Activated T-cell treated with anti-CD3 and anti-CD28 coated beads, Interleukin-2, amount 50 U/mL, for 72 hours (primary cell): ENCODE measurements at regions not wholly inside any gene's neighbourhood (a gene's known extent, or its start where the extent isn't known, plus 50 kb on each side); places are given as distances from the start of the nearest gene placed in this dataset.

ENCODE experiments used
- ATAC-seq, 2 donors: fragments of 150-1000 bp; cut with Tn5 transposase; replicated peaks in 1 of 2; 2 replicates each; pipeline ENCODE4 v1.10.0; 2021; ENCODE audit warnings: moderate library complexity in 2 of 2, mild to moderate bottlenecking in 1 of 2
- DNase-seq, 2 donors: peaks; one replicate each; pipeline ENCODE4 v3.0.0; 2021 to 2022; ENCODE audit warnings: mixed read lengths in 1 of 2
- H3K27ac Mint-ChIP-seq: one replicate; pipeline ENCODE4 v1.8.0; 2022; ENCODE audit warnings: mild to moderate bottlenecking, moderate library complexity, mixed read lengths
- H3K27me3 Mint-ChIP-seq: one replicate; pipeline ENCODE4 v1.8.0; 2022; ENCODE audit warnings: low read depth, mixed read lengths
- H3K36me3 Mint-ChIP-seq, 2 donors: one replicate each; pipeline ENCODE4 v1.8.0; 2022; ENCODE audit warnings: mixed read lengths in 2 of 2, mild to moderate bottlenecking in 1 of 2; ENCODE audit not compliant: insufficient read depth in 2 of 2
- H3K4me1 Mint-ChIP-seq: one replicate; pipeline ENCODE4 v1.8.0; 2022; ENCODE audit warnings: low read depth, mixed read lengths
- H3K4me3 Mint-ChIP-seq, 2 donors: one replicate each; pipeline ENCODE4 v1.8.0; 2022; ENCODE audit warnings: mild to moderate bottlenecking in 2 of 2, mixed read lengths in 2 of 2, moderate library complexity in 2 of 2
- H3K9me3 Mint-ChIP-seq, 2 donors: one replicate each; pipeline ENCODE4 v1.8.0; 2022; ENCODE audit warnings: mixed read lengths in 2 of 2

DNA sequence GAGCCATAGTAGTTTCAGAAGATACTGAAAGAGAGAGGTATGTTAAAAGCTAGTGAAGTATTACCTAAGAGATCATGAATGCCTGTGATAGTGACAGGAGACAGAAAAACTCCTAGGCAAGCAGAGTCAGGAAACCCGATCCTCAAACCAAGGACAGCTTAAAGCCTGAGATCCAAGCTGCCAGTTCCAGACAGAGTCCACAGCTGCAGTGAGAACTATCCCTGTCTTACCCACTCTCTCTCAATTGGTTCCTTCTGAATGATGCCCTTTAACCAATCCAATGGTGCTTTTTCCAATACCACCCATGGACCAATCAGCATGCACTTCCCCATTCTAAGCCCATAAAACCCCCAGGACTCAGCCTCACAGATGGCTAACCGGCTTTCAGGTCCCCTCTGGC is 90.4 kb upstream of the PCDH10 start:
- Mint-ChIP-seq H3K36me3 (no peaks in the 10 kb centered on the region), H3K27ac (no peak overlapping the region), H3K27me3 (no peaks in the 10 kb centered on the region), H3K4me1 (no peaks in the 10 kb centered on the region), H3K9me3 (peaks cover 0 to 3% of the 10 kb centered on the region in 2 donors), H3K4me3 (no peak overlapping the region)
- DNase-seq (no peak), ATAC-seq (no peak)

DNA sequence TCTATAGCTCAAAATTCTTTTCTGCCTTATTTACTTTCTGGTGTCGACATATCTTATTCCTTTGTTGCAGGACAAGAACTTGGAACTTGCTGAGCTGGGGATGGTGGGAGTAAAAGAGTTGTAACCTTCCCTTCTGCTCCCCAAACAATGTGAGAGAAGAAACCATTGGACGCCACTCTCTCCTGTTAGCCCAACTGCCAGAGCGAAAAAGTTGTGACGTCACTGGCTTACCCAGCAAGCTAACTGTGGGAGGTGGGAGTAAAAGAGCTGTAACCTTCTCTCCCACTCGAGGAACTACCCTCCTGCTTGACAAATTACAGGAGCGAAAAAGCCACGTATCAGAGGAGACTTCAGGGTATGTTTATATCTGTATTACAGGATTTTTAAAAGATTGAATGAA is 90.0 kb upstream of the PCDH10 start:
- no peaks in the 10 kb centered on the region for H3K4me1 Mint-ChIP-seq
- H3K27me3 Mint-ChIP-seq = no peaks in the 10 kb centered on the region
- ATAC-seq = no peak
- DNase-seq = no peak
- H3K27ac Mint-ChIP-seq = no peak overlapping the region
- peaks cover 0 to 3% of the 10 kb centered on the region in 2 donors for H3K9me3 Mint-ChIP-seq
- H3K36me3 Mint-ChIP-seq = no peaks in the 10 kb centered on the region
- H3K4me3 Mint-ChIP-seq = no peak overlapping the region

DNA sequence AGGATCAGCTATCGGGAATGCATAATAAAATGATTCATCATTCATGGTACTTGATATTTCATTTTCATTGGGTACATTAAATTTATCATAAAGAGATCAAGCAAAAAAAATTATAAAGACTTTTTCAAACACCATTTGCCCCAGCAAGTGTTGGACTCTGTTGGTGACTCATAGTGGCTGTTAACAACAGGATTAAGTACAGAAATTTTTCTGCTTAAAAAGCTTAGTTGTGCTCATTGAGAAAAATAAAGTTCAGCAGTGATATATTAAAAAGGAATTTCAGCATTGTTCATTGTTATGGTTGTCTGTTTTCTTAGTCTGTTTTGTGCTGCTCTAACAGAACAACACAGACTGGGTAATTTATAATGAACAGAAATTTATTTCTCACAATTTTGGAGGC is 86.2 kb upstream of the PCDH10 start:
- ATAC-seq = no peak
- DNase-seq = no peak
- peaks cover 0 to 1% of the 10 kb centered on the region in 2 donors for H3K36me3 Mint-ChIP-seq
- no peak overlapping the region for H3K4me3 Mint-ChIP-seq
- no peak overlapping the region for H3K27ac Mint-ChIP-seq
- H3K4me1 Mint-ChIP-seq = no peaks in the 10 kb centered on the region
- no peaks in the 10 kb centered on the region for H3K27me3 Mint-ChIP-seq
- peaks cover 3 to 5% of the 10 kb centered on the region in 2 donors for H3K9me3 Mint-ChIP-seq

DNA sequence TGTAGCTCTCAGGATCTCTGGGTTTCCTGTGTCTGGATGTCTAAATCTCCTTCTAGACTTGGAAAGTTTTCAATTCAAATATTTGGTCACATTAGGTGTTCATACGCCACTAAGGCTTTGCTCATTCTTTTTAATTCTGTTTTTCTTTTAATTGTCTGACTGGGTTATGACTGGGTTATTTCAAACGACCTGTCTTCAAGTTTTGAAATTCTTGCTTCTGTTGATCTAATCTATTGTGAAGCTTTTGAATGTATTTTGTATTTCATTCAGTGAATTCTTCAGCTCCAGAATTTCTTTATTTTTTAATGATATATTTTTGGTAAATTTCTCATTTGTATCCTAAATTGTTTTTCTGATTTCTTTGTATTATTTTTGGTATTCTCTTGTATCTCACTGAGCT is 81.0 kb upstream of the PCDH10 start:
- DNase-seq = no peak
- Mint-ChIP-seq H3K36me3 (peaks cover 6 to 8% of the 10 kb centered on the region in 2 donors), H3K4me1 (no peaks in the 10 kb centered on the region), H3K27me3 (no peaks in the 10 kb centered on the region), H3K9me3 (peaks cover 5 to 20% of the 10 kb centered on the region in 2 donors), H3K27ac (no peak overlapping the region), H3K4me3 (no peak overlapping the region)
- ATAC-seq = no peak

DNA sequence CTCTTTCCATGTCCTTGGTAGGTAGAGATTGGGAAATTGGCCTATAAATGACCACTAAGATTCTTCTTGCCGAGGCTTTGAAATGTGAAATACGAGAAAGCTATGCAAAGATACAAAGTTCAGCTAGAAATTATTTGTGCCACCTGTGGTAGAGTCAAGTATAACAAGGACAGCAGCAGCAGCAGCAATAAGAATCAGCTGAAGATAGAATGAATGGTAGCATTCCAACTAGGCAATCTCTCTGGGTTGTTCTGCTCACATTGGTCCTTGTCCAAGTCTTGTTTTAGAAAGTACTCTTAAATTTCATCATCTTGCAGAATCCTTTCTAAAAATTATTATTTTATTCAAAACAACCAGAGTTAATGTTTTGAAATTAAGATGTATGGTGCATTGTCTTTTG is 67.8 kb upstream of the PCDH10 start:
- peaks cover 4 to 8% of the 10 kb centered on the region in 2 donors for H3K9me3 Mint-ChIP-seq

DNA sequence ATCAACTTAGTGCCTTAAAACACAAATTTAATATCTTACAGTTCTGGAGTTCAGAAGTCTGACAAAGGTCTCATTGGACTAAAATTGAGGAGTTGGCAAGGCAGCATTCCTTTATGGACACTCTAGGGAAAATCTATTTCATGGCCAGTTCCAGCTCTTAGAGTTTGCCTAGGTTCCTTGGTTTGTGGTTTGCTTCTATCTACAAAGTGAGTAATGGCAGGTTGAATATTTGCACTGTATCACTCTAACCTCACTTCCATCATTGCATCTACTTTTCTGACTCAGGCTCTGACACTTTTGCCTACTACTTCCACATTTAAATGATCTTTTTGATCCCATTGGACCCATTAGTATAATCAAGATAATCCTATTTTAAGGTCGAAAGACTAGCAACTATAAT is 64.7 kb upstream of the PCDH10 start:
- H3K27me3 Mint-ChIP-seq = no peaks in the 10 kb centered on the region
- no peak overlapping the region for H3K4me3 Mint-ChIP-seq
- H3K4me1 Mint-ChIP-seq = no peaks in the 10 kb centered on the region
- H3K36me3 Mint-ChIP-seq = no peaks in the 10 kb centered on the region
- no peak overlapping the region for H3K27ac Mint-ChIP-seq
- H3K9me3 Mint-ChIP-seq = no peaks in the 10 kb centered on the region
- DNase-seq (no peak), ATAC-seq (no peak)

More for the DNA sequence above, 67.8 kb upstream of the PCDH10 start:
- DNase-seq = no peak
- no peaks in the 10 kb centered on the region for H3K27me3 Mint-ChIP-seq
- no peaks in the 10 kb centered on the region for H3K4me1 Mint-ChIP-seq
- H3K36me3 Mint-ChIP-seq = no peaks in the 10 kb centered on the region
- no peak overlapping the region for H3K27ac Mint-ChIP-seq
- ATAC-seq = no peak
- H3K4me3 Mint-ChIP-seq = no peak overlapping the region

DNA sequence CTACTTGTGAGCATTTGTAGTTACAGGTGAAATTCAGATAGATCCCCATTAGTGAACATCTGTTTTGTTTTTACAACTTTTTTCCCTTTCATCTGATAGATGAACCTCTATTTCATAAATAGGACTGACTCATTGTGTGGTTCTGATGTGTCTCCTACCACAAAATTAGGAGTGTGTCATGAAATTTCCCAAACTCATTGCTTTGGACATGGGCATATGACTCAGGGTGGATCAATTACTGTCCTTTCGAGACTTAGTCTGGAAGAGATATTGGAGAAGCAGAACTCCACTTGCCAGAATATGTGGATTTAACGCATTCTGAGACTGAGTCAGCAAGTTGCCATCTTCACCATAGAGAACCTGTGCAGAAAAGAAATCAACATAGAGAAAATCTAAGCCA is 53.5 kb upstream of the PCDH10 start:
- Mint-ChIP-seq H3K4me3 (no peak overlapping the region), H3K36me3 (no peaks in the 10 kb centered on the region)

DNA sequence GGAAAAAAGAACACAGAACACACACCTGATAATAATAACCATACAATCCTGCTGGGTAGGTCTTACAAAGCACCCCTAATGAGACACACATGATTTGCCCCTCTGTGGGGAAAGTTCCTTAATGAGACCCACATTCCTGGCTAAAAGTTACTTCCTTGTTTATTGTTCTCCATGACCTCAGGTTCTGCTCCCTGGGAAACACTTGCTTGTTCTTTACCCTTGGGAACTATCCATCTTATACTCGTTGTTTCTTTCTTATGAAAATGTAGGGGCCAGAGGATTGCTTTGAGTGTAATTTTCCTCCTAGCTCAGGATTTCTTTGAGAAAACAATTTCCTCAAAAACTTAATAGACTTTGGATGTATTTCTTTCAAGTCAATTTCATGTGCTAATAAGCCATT is 52.1 kb upstream of the PCDH10 start:
- H3K4me3 Mint-ChIP-seq = no peak overlapping the region
- no peaks in the 10 kb centered on the region for H3K4me1 Mint-ChIP-seq
- H3K9me3 Mint-ChIP-seq = peaks cover 3 to 11% of the 10 kb centered on the region in 2 donors
- no peaks in the 10 kb centered on the region for H3K36me3 Mint-ChIP-seq
- H3K27ac Mint-ChIP-seq = no peak overlapping the region
- H3K27me3 Mint-ChIP-seq = no peaks in the 10 kb centered on the region
- ATAC-seq = no peak
- DNase-seq = no peak

More for the DNA sequence above, 53.5 kb upstream of the PCDH10 start:
- no peaks in the 10 kb centered on the region for H3K4me1 Mint-ChIP-seq
- H3K9me3 Mint-ChIP-seq = peaks cover 3 to 11% of the 10 kb centered on the region in 2 donors
- DNase-seq (no peak), ATAC-seq (no peak)
- H3K27me3 Mint-ChIP-seq = no peaks in the 10 kb centered on the region
- no peak overlapping the region for H3K27ac Mint-ChIP-seq
